Esophagus squamous epithelium (tissue), 5 donors: ENCODE measurements at regions not wholly inside any gene's neighbourhood (a gene's known extent, or its start where the extent isn't known, plus 50 kb on each side); places are given as distances from the start of the nearest gene placed in this dataset.
"Not testable (repeated sequence)": the region's sequence is repeated elsewhere in the genome, so short reads cannot be mapped to it uniquely, and the experiment has no call there.

ENCODE experiments used
- DNase-seq: peaks from one replicate; lab custom pipeline; 2025; lab: John Stamatoyannopoulos, UW
- H3K27ac ChIP-seq, 4 donors: fragments of 200-600 bp; sonication (generic); one replicate each; pipeline ENCODE4 v1.5.1; 2016 to 2019; ENCODE audit warnings: mild to moderate bottlenecking in 1 of 4
- H3K27me3 ChIP-seq, 4 donors: fragments of 200-600 bp; sonication (generic); 1 replicate in 3 of 4; 2 replicates in 1 of 4; pipeline versions ENCODE4 v1.5.1 to v1.6.0; 2017 to 2021; ENCODE audit warnings: antibody characterized with exemption in 1 of 4
- H3K36me3 ChIP-seq, 3 donors: fragments of 200-600 bp; sonication (generic); one replicate each; pipeline ENCODE4 v1.5.1; 2016 to 2019
- H3K4me1 ChIP-seq, 3 donors: fragments of 200-600 bp; sonication (generic); one replicate each; pipeline ENCODE4 v1.5.1; 2017 to 2019
- H3K4me3 ChIP-seq, 4 donors: fragments of 200-600 bp; sonication (generic); 1 replicate in 3 of 4; 2 replicates in 1 of 4; pipeline ENCODE4 v1.5.1; 2016 to 2019; ENCODE audit warnings: mild to moderate bottlenecking in 2 of 4, moderate library complexity in 1 of 4
- H3K9me3 ChIP-seq, 3 donors: fragments of 200-600 bp; sonication (generic); one replicate each; pipeline ENCODE4 v1.5.1; 2016 to 2019
- CTCF ChIP-seq, 6 experiments: fragments of 450-650 bp in 4 of 6; fragments of 200-600 bp in 2 of 6; sonication (generic) in 2 of 6; IDR thresholded peaks; one replicate each; pipeline ENCODE4 v1.5.1; 2016 to 2019; ENCODE audit warnings: antibody characterized with exemption in 6 of 6, mild to moderate bottlenecking in 4 of 6, moderate library complexity in 4 of 6
- POLR2A ChIP-seq, 4 donors: fragments of 450-650 bp; IDR thresholded peaks; one replicate each; pipeline ENCODE4 v1.6.1; 2017; ENCODE audit warnings: antibody characterized with exemption in 4 of 4, mild to moderate bottlenecking in 4 of 4, moderate library complexity in 3 of 4
- WGBS, 2 donors: methylation state at CpG; one replicate each; pipeline ENCODE4 v1.1.5; 2018; 5-methylcytosine and 5-hydroxymethylcytosine counted together
- intact Hi-C: fragments of 100-400 bp; cut with DNase I; formaldehyde crosslinking; loops from one replicate; pipeline ENCODE4 v1.15.0; 2022
- donor health status: DM: yes; HTN: yes; CAD: no.

- no peak for TF ChIP-seq CTCF (IDR thresholded peaks at IDR 0.05)
- TF ChIP-seq POLR2A (IDR thresholded peaks at IDR 0.05), result no peak
- Histone ChIP-seq H3K4me1 (no peaks in the 10 kb centered on the region), H3K27ac (no peak overlapping the region), H3K36me3 (no peaks in the 10 kb centered on the region), H3K9me3 (no peaks in the 10 kb centered on the region), H3K4me3 (no peak overlapping the region), H3K27me3 (peaks cover 0 to 5% (median 0%) of the 10 kb centered on the region in 4 donors)
- 54 to 64% methylated on average over 3 of the region's 3 CpGs for WGBS, 2 donors
- intact Hi-C loops, result no loop called here
- no peak for DNase-seq
These were observed 73.2 kb downstream of the ZIC4 start for GRCh38 chr3:147333098-147333497.

- intact Hi-C loops, result no loop called here
- no peak for DNase-seq
- TF ChIP-seq POLR2A (IDR thresholded peaks at IDR 0.05), result no peak
- TF ChIP-seq CTCF (IDR thresholded peaks at IDR 0.05), result no peak
- Histone ChIP-seq H3K4me1 (no peaks in the 10 kb centered on the region), H3K4me3 (no peak overlapping the region), H3K27ac (no peak overlapping the region), H3K9me3 (no peaks in the 10 kb centered on the region), H3K27me3 (no peaks in the 10 kb centered on the region), H3K36me3 (no peaks in the 10 kb centered on the region)
- WGBS, 2 donors, result 83 to 85% methylated on average over 2 of the region's 2 CpGs
These were observed 77.6 kb downstream of the ZIC4 start for GRCh38 chr3:147328711-147329110.

- Histone ChIP-seq H3K36me3 (no peaks in the 10 kb centered on the region), H3K27ac (no peak overlapping the region), H3K9me3 (no peaks in the 10 kb centered on the region), H3K4me1 (no peaks in the 10 kb centered on the region), H3K4me3 (no peak overlapping the region), H3K27me3 (no peaks in the 10 kb centered on the region)
- TF ChIP-seq CTCF (IDR thresholded peaks at IDR 0.05), result no peak
- no peak for TF ChIP-seq POLR2A (IDR thresholded peaks at IDR 0.05)
- DNase-seq, result no peak
- intact Hi-C loops, result no loop called here
These were observed 82.0 kb downstream of the ZIC4 start for GRCh38 chr3:147324356-147324755.

- peaks cover 0 to 3% (median 0%) of the 10 kb centered on the region in 4 donors for H3K27me3 ChIP-seq
- H3K4me1 ChIP-seq, result no peaks in the 10 kb centered on the region
- no peaks in the 10 kb centered on the region for H3K9me3 ChIP-seq
- WGBS, 2 donors, result 39 to 49% methylated on average over 3 of the region's 3 CpGs
- no peaks in the 10 kb centered on the region for H3K36me3 ChIP-seq
- intact Hi-C loops, result no loop called here
- no peak overlapping the region for H3K27ac ChIP-seq
- no peak overlapping the region for H3K4me3 ChIP-seq
- TF ChIP-seq POLR2A (IDR thresholded peaks at IDR 0.05), result no peak
- TF ChIP-seq CTCF (IDR thresholded peaks at IDR 0.05), result no peak
- DNase-seq, result no peak
These were observed 87.4 kb downstream of the ZIC4 start for GRCh38 chr3:147318900-147319299.

- H3K9me3 ChIP-seq, DNase-seq, intact Hi-C loops, H3K4me1 ChIP-seq, H3K27ac ChIP-seq, H3K27me3 ChIP-seq, H3K4me3 ChIP-seq, H3K36me3 ChIP-seq: not testable (repeated sequence)
- WGBS, 2 donors, result 17 to 55% methylated on average over 1 to 6 of the region's 6 CpGs
These were observed 89.3 kb downstream of the ZIC4 start for GRCh38 chr3:147317080-147317479.

- H3K9me3 ChIP-seq, result no peaks in the 10 kb centered on the region
- H3K4me1 ChIP-seq, result no peaks in the 10 kb centered on the region
- H3K27me3 ChIP-seq, result peaks cover 0 to 2% (median 0%) of the 10 kb centered on the region in 4 donors
- H3K36me3 ChIP-seq, result no peaks in the 10 kb centered on the region
- H3K27ac ChIP-seq, result no peak overlapping the region
- no peak for DNase-seq
- no peak overlapping the region for H3K4me3 ChIP-seq
- TF ChIP-seq POLR2A (IDR thresholded peaks at IDR 0.05) (no peak), CTCF (IDR thresholded peaks at IDR 0.05) (no peak)
- 56 to 58% methylated on average over 1 of the region's 1 CpG for WGBS, 2 donors
- intact Hi-C loops, result no loop called here
These were observed 92.8 kb downstream of the ZIC4 start for GRCh38 chr3:147313513-147313912.
